SK-N-SH (cell line): ENCODE measurements at regions not wholly inside any gene's neighbourhood (a gene's known extent, or its start where the extent isn't known, plus 50 kb on each side); places are given as distances from the start of the nearest gene placed in this dataset.

ENCODE experiments used
- CTCF ChIA-PET: fragments of 300-600, 350-600 bp; formaldehyde crosslinking; extraction: SDS; loops from one replicate; lab custom pipeline; 2021; lab: Yijun Ruan, JAX
- POLR2A ChIA-PET: fragments of 350-600 bp; sonication (Branson Sonifier 250); formaldehyde crosslinking; extraction: SDS; loops from one replicate; lab custom pipeline; 2020; ENCODE audit warnings: antibody characterized with exemption, inconsistent platforms; lab: Yijun Ruan, JAX
- DNase-seq: peaks from one replicate; pipeline ENCODE4 v3.0.0; 2012
- H2AFZ ChIP-seq: fragments of 200-600 bp; sonication (generic); 2 replicates; pipeline ENCODE4 v1.8.1; 2016; ENCODE audit warnings: antibody characterized with exemption, mild to moderate bottlenecking, low read depth
- H3F3A ChIP-seq: fragments of 200-600 bp; sonication (generic); replicated peaks from 2 replicates; pipeline ENCODE3; 2016; ENCODE audit warnings: antibody characterized with exemption, mild to moderate bottlenecking; ENCODE audit not compliant: insufficient read depth
- H3K27ac ChIP-seq, 2 experiments: fragments of 200-500 bp in 1 of 2; fragments of 200-600 bp in 1 of 2; sonication (Bioruptor generic) in 1 of 2; sonication (generic), shearing (Covaris generic) in 1 of 2; 2 replicates each; pipeline versions ENCODE4 v1.5.1 to v1.6.1; 2014 to 2016; ENCODE audit warnings: low read depth in 2 of 2, inconsistent platforms in 1 of 2, low read length in 1 of 2, mild to moderate bottlenecking in 1 of 2, mixed read lengths in 1 of 2
- H3K27me3 ChIP-seq: fragments of 200-600 bp; sonication (generic), shearing (Covaris generic); 2 replicates; pipeline ENCODE4 v1.6.1; 2016; ENCODE audit warnings: mixed run types; ENCODE audit not compliant: insufficient read depth
- H3K36me3 ChIP-seq, 2 experiments: fragments of 200-500 bp in 1 of 2; fragments of 200-600 bp in 1 of 2; sonication (Bioruptor generic) in 1 of 2; sonication (generic) in 1 of 2; replicated peaks in 1 of 2; 2 replicates each; pipeline versions ENCODE3 to v1.5.1; 2014 to 2016; ENCODE audit warnings: low read length in 1 of 2, mild to moderate bottlenecking in 1 of 2; ENCODE audit not compliant: insufficient read depth in 2 of 2, control insufficient read depth in 1 of 2
- H3K4me1 ChIP-seq, 2 experiments: fragments of 200-500 bp in 1 of 2; fragments of 200-600 bp in 1 of 2; sonication (Bioruptor generic) in 1 of 2; sonication (generic), shearing (Covaris generic) in 1 of 2; 2 replicates each; pipeline versions ENCODE4 v1.5.1 to v1.6.1; 2014 to 2016; ENCODE audit warnings: low read depth in 1 of 2, low read length in 1 of 2, mixed run types in 1 of 2; ENCODE audit not compliant: insufficient read depth in 2 of 2, control insufficient read depth in 1 of 2
- H3K4me2 ChIP-seq: fragments of 200-600 bp; sonication (generic), shearing (Covaris generic); 2 replicates; pipeline ENCODE4 v1.6.1; 2017; ENCODE audit warnings: mixed run types
- H3K4me3 ChIP-seq, 2 experiments: fragments of 200-500 bp in 1 of 2; fragments of 200-600 bp in 1 of 2; sonication (Bioruptor generic) in 1 of 2; sonication (generic), shearing (Covaris generic) in 1 of 2; 2 replicates each; pipeline versions ENCODE4 v1.5.1 to v1.8.1; 2014 to 2016; ENCODE audit warnings: low read depth in 2 of 2, inconsistent platforms in 1 of 2, low read length in 1 of 2, mild to moderate bottlenecking in 1 of 2, mixed read lengths in 1 of 2, moderate library complexity in 1 of 2
- H3K79me2 ChIP-seq: fragments of 200-600 bp; sonication (generic); 2 replicates; pipeline ENCODE4 v1.8.1; 2017; ENCODE audit warnings: mild to moderate bottlenecking; ENCODE audit not compliant: insufficient read depth
- H3K9ac ChIP-seq: fragments of 200-600 bp; sonication (generic); 2 replicates; pipeline ENCODE4 v1.6.1; 2017; ENCODE audit warnings: mixed run types
- H3K9me2 ChIP-seq: fragments of 200-600 bp; sonication (generic); 2 replicates; pipeline ENCODE4 v1.6.1; 2017; ENCODE audit warnings: mixed run types
- H3K9me3 ChIP-seq: fragments of 200-600 bp; sonication (generic); 2 replicates; pipeline ENCODE4 v1.6.1; 2017; ENCODE audit warnings: mixed run types, mild to moderate bottlenecking, moderate library complexity
- H4K20me1 ChIP-seq: fragments of 200-600 bp; sonication (generic); 2 replicates; pipeline ENCODE4 v1.6.1; 2017; ENCODE audit warnings: mild to moderate bottlenecking, mixed run types; ENCODE audit not compliant: insufficient read depth
- ELF1 ChIP-seq: IDR thresholded peaks from 2 replicates; pipeline ENCODE4 v1.4.0; 2012
- EP300 ChIP-seq, 2 experiments: IDR thresholded peaks; 2 replicates each; pipeline versions ENCODE4 v1.4.0 to v1.6.1; 2012; ENCODE audit warnings: borderline replicate concordance in 1 of 2, low read depth in 1 of 2, low read length in 1 of 2
- FOXM1 ChIP-seq: IDR thresholded peaks from 2 replicates; pipeline ENCODE4 v1.4.0; 2012; ENCODE audit warnings: low read depth, mild to moderate bottlenecking
- GABPA ChIP-seq: IDR thresholded peaks from 2 replicates; pipeline ENCODE4 v1.4.0; 2012; ENCODE audit warnings: low read depth, mild to moderate bottlenecking
- JUND ChIP-seq: IDR thresholded peaks from 2 replicates; pipeline ENCODE4 v1.4.0; 2012
- MAX ChIP-seq: IDR thresholded peaks from 2 replicates; pipeline ENCODE4 v1.4.0; 2012; ENCODE audit warnings: low read depth
- NRF1 ChIP-seq: IDR thresholded peaks from 2 replicates; pipeline ENCODE4 v1.6.1; 2012; ENCODE audit warnings: low read depth, mild to moderate bottlenecking, low read length
- RFX5 ChIP-seq: IDR thresholded peaks from 2 replicates; pipeline ENCODE4 v1.6.1; 2012; ENCODE audit warnings: mild to moderate bottlenecking, improper control_type of control experiment, low read length
- USF2 ChIP-seq: fragments of 150-350 bp; IDR thresholded peaks from 2 replicates; pipeline ENCODE4 v1.6.1; 2017; ENCODE audit warnings: antibody characterized with exemption, low read length, low read depth, borderline replicate concordance
- WGBS: methylation state at CpG from one replicate; pipeline ENCODE4 v1.1.6; 2017; ENCODE audit warnings: low lambda C conversion rate; 5-methylcytosine and 5-hydroxymethylcytosine counted together

- Histone ChIP-seq H2AFZ (no peak overlapping the region), H3K9ac (no peak overlapping the region), H3K4me2 (no peak overlapping the region), H3K27ac (no peak overlapping the region), H3K4me1 (peaks cover 0 to 35% of the 10 kb centered on the region in 2 experiments; a peak in 2 of 4 replicates), H3K36me3 (no peaks in the 10 kb centered on the region), H3K4me3 (no peak overlapping the region), H3K9me3 (no peaks in the 10 kb centered on the region), H3K9me2 (no peaks in the 10 kb centered on the region), H4K20me1 (no peaks in the 10 kb centered on the region), H3F3A (no peaks in the 10 kb centered on the region), H3K27me3 (0 out of 2 replicates have a peak, but pooled peaks cover 18% of the 10 kb centered on the region), H3K79me2 (no peaks in the 10 kb centered on the region)
- no peak for DNase-seq
- TF ChIP-seq JUND (no peak), RFX5 (no peak), GABPA (no peak), FOXM1 (no peak), USF2 (no peak), MAX (no peak)
- CTCF ChIA-PET = interaction anchor here (0.8 to 13.3 kb wide), 12 partner anchors 8 to 789 kb away, joined by 3 to 249 read pairs (median 4); no protein-coding TSS in a partner anchor
- POLR2A ChIA-PET = no interaction called here
- WGBS = 40% methylated on average over 4 of the region's 6 CpGs
Measured at GRCh38 chr11:69890476-69890875, 71.3 kb upstream of the FGF3 start.

GRCh38 chr11:69891421-69892236, 72.4 kb upstream of the FGF3 start:
- Histone ChIP-seq H3K9me2 (no peaks in the 10 kb centered on the region), H2AFZ (no peak overlapping the region), H3F3A (no peaks in the 10 kb centered on the region), H3K27me3 (0 out of 2 replicates have a peak, but pooled peaks cover 18% of the 10 kb centered on the region), H3K4me3 (no peak overlapping the region), H4K20me1 (no peaks in the 10 kb centered on the region), H3K4me2 (no peak overlapping the region), H3K9ac (no peak overlapping the region), H3K9me3 (no peaks in the 10 kb centered on the region), H3K4me1 (peaks cover 0 to 35% of the 10 kb centered on the region in 2 experiments; a peak in 2 of 4 replicates), H3K27ac (peak overlapping the region in 1 of 2 experiments; percentile 98; a peak in 1 of 4 replicates), H3K36me3 (no peaks in the 10 kb centered on the region), H3K79me2 (no peaks in the 10 kb centered on the region)
- no peak for DNase-seq
- POLR2A ChIA-PET = no interaction called here
- TF ChIP-seq ELF1 (no peak), RFX5 (no peak), USF2 (no peak), EP300 (IDR thresholded peaks at IDR 0.05; ENCODE audit: borderline replicate concordance in 1 of 2, low read depth in 1 of 2, low read length in 1 of 2) (no peak), NRF1 (no peak)
- CTCF ChIA-PET = interaction anchor here (0.8 to 13.3 kb wide), 7 partner anchors 11 to 790 kb away, joined by 3 to 249 read pairs (median 3); no protein-coding TSS in a partner anchor
- WGBS = 73% methylated on average over 38 of the region's 46 CpGs
